ENCODE measurements at regions not wholly inside any gene's neighbourhood (a gene's known extent, or its start where the extent isn't known, plus 50 kb on each side); places are given as distances from the start of the nearest gene placed in this dataset.

DNA sequence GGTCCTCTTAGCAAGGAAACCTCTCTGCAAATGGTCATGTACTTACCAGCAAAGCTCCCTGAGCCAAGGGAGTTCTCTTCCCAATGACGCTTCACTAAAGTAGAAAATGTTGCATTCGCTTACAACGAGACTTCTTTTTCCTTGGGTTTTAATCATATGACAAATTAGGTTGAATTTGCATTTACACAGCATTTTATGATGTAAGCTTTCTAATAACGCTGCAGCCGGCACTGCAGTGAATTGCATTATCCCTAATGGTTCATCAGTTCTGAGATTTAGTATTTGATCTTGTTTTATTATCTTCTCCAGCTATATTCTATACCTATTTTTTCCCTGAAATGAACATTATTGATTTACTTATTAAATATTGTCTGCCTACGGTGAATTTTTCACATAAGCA is 339.3 kb upstream of the PFKP start:
- DNase-seq (ENCODE audit: low spot score), result no peak

GRCh38 chr10:2716596-2716995 is 350.8 kb upstream of the PFKP start:
- no peak for DNase-seq (ENCODE audit: low spot score)

GRCh38 chr10:2714597-2714996 is 352.8 kb upstream of the PFKP start:
- no peak for DNase-seq (ENCODE audit: low spot score)

GRCh38 chr10:2703953-2704352 is 363.4 kb upstream of the PFKP start:
- DNase-seq (ENCODE audit: low spot score), result no peak

DNA sequence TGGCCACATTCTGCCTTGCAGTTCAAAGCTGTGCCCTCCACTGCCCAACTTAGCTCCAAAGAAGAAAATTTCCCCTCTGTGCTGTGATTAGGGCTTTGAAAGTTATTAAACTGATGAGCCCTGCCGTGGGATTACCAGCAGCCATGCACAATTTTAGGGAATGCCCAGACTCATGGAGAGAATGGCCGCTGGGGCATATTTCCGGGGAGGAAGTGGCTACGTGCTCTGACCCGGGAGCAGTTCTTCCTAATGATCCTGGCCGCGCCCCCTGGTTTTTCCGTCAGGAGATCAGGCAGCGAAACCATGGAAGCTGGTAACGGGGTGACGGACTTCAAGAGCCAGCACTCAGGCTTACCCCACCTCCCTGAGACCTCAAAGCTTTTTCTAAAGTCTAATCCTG is 365.5 kb upstream of the PFKP start:
- no peak for DNase-seq (ENCODE audit: low spot score)

- no peak for DNase-seq (ENCODE audit: low spot score)
These were observed 366.6 kb upstream of the PFKP start for GRCh38 chr10:2700626-2701305.

DNA sequence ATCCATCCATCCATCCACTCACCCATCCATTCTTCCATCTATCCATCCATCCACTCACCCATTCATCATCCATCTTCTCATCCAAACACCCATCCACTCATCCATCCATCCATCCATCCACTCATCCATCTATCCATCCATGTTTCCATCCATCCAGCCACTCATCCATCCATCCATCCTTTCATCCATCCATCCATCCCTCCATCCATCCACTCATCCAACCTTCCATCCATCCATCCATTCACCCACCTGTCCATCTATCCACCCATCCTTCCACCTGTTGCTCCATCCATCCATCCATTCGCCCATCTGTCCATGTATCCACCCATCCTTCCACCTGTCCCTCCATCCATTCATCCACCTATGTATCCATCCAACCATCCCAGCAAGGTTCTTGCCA is 378.4 kb upstream of the PFKP start:
- no peak for DNase-seq (ENCODE audit: low spot score)

DNA sequence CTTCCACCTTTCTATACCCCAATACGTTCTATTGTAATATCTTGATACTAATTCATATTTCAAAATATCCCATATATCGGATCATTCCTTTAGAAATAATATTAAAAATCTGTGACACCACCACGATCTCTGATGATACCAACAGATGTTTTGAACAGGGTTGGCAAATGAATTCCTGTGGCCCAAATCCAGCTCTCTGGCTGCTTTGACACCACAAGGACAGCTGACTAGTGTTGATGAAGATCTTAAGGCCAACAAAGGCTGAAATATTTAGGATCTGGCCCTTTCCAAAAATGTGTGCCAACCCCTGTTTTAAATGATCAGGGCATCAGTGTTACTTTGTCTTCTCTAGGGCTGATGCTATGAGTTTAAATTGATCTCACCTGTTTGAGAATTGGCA is 380.7 kb upstream of the PFKP start:
- DNase-seq (ENCODE audit: low spot score), result no peak

DNA sequence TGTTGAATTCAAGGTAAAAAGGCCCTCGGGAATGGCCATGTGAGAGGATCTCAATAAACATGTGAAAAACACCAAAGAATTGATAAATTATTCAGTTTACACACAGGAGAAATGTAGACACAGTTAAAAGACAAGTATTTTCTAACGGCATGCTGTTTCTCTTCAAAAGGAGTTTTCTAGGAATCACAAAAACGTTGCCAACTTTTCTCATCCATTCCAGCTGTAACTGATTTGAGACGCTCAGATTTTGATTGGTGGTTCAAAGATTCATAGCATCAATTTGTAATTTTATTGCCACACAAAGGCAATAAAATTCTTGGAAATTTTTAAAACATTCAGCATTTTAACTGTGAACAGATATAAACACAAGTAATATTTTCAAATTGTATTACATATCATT is 384.9 kb upstream of the PFKP start:
- no peak for DNase-seq (ENCODE audit: low spot score)

GRCh38 chr10:2681891-2682290 is 385.5 kb upstream of the PFKP start:
- no peak for DNase-seq (ENCODE audit: low spot score)

- DNase-seq (ENCODE audit: low spot score), result no peak
These were observed 386.5 kb upstream of the PFKP start for GRCh38 chr10:2680821-2681220.

DNA sequence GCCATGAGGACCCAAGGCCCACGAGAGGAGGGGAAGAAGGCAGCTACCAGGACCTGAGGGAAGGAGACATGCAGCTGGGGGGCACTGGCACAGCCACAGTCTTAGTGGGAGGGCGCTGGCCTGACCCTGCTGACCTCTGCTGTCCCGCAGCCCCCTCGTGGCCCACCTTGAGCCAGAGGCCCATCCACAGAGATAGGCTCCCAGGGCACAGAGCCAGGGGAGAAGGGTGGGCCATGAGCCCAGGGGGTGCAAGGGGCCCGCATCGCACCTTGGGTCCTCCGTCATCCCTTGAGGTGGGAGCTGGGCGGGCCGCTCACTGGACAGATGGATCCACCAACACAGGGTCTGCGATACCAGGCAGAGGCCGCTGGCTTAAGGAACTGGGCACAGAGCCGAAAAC is 387.7 kb upstream of the PFKP start:
- DNase-seq (ENCODE audit: low spot score), result no peak

DNA sequence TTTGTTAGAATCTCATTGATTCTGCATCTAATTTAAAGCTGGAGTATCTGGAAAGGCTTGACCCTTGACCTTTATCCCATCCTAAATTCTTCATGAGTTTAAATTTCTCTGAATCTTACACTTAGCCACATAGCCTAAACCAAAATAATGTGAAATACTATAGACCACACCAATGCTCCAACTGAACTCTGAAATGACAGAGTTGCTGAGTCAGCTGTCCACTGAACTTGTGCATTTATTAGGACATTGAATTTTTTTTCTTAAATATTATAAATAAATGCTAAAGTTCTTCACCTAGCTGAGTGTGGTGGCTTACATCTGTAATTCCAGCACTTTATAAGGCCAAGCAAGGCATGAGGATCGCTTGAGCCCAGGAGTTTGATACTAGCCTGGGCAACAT is 390.9 kb upstream of the PFKP start:
- DNase-seq (ENCODE audit: low spot score), result no peak

DNA sequence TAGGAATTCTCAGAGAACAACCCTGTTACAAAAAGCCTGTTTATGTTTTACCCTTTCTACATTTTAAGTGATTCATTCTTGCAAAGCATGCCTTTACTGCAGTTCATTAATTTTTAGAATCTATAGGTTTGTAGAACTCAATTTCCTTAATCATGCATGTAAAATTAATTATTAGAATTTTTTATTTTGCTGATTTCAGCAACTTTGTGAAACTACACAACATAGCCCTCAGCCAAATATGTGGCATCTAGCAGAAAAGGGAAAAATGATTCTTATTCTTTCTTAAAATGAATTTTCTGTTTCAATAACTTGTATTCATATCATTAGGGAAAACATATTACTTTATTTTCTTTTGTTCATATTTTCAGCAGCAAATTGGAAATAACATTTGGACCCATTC is 392.9 kb upstream of the PFKP start:
- DNase-seq (ENCODE audit: low spot score), result no peak

DNA sequence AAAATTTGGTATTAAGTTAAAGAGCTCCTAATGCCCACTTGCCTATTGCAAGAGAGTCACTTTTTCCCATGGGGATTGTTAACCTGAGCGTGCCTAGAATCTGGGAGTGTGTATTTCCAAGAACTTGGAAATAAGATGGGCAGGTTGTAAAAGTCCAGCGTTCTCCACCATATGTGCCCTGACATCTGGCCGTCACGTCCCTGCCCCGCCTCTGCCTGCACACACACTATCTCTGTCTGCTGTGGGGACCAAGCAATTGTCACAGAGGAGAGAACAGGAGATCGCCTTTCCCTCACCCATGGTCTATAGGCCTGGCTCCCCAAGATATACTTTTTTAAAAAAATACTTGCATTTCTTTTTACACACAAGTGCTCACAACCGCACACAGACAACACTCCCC is 396.5 kb upstream of the PFKP start:
- DNase-seq (ENCODE audit: low spot score), result no peak

DNA sequence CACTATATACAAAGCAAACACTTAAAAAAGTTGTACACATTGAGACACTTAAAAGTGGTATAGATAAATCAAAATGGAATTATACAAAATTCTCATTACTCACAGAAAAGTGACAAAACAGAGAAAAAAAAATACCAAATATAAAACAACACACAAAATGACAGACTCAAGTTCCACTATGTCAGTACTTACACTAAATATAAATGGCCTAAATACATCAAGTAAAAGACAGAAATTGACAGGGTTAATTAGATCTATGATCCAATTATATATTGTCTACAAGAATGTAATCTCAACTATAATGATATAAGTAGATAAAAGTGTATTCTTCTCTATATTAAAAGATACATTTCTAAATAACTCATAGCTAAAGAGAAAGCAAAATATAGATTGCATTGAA is 401.6 kb upstream of the PFKP start:
- no peak for DNase-seq (ENCODE audit: low spot score)

- no peak for DNase-seq (ENCODE audit: low spot score)
These were observed 407.1 kb upstream of the PFKP start for GRCh38 chr10:2660276-2660675.

DNA sequence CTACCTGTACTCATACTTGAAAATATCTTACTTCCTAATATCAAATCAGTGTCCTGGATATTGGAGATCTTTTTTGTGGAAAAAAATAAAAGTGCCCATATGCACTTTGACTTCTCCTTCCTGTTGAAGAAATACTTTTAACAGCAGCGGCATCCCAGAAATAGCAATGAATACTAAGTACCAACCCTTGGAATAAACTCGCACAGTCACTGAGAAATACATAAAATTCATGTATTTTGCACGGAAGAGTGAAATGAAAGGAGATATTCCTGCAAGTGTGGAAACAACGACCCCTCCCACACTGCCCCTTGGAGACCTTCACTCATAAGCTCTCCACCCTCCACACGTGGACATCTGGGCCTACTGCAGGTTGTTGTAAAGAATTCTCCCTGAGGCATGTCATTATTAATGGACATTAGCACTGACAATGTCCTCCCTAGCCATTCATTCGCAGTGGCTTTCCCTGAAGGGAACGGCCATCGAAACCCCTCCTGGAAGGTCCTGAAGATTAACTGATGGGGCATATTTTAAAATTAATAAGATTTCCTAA is 407.6 kb upstream of the PFKP start:
- no peak for DNase-seq (ENCODE audit: low spot score)

- DNase-seq (ENCODE audit: low spot score), result no peak
These were observed 408.6 kb upstream of the PFKP start for GRCh38 chr10:2658780-2659179.

GRCh38 chr10:2650328-2650727 is 417.0 kb upstream of the PFKP start:
- no peak for DNase-seq (ENCODE audit: low spot score)

DNA sequence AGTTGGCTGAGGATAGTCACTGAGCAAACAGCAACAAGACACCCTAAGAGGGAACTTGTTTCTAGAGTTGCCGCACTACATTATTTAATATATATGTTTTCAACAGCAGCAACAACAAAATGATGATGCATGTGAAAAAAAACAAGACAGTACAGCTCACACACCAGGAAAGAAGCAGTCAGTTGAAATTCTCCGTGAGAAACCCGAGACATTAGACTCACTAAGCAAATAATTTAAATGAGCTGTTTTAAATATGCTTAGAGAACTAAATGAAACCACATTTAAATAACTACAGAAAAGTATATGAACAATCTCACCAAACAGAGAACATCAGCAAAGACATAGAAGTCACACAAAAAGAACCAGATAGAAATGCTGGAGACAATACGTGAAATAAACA is 426.3 kb upstream of the PFKP start:
- no peak for DNase-seq (ENCODE audit: low spot score)

GRCh38 chr10:2633630-2634029 is 433.7 kb upstream of the PFKP start:
- DNase-seq (ENCODE audit: low spot score), result no peak

DNA sequence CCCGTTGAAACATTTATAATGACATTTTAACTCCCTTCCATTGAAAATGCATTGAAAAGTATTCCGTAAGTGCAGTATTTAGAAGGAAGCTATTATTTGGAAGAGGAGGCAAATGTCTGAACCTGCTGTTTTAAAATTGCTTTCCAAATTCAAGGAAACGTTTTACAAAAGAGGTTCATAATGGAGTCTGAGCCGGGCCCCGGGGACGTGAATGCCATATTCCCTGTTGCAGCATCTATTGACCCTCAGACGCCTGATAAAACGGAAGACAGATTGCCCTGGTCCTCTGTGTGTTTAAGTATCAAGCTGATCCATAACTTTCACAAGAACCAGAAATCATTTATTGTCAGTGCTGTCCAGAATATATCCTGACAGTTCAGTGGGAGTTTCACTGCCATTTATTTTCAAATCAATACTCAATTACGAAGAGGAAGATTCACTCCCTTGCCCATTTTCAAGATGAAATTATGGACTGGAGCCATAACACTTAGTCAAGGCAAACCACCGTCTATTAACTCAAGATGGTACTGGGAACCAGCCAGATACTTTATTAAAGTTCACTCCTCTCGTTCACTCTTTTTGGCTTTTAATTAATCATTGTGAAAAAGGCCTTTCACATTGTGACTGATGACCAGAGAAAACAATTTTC is 435.7 kb upstream of the PFKP start:
- no peak for DNase-seq (ENCODE audit: low spot score)

GRCh38 chr10:2628705-2629104 is 438.6 kb upstream of the PFKP start:
- DNase-seq (ENCODE audit: low spot score), result no peak

Measured in pons (tissue), 1 donor.